ENCODE measurements at regions not wholly inside any gene's neighbourhood (a gene's known extent, or its start where the extent isn't known, plus 50 kb on each side); places are given as distances from the start of the nearest gene placed in this dataset.

- no peaks in the 10 kb centered on the region for H4K20me1 ChIP-seq (ENCODE audit: insufficient read depth, low read length)
- H3K9ac ChIP-seq (ENCODE audit: insufficient read depth, low read length, poor library complexity, severe bottlenecking): no peak overlapping the region
Observed at GRCh38 chr4:26223155-26223554, 97.7 kb upstream of the RBPJ start.

DNA sequence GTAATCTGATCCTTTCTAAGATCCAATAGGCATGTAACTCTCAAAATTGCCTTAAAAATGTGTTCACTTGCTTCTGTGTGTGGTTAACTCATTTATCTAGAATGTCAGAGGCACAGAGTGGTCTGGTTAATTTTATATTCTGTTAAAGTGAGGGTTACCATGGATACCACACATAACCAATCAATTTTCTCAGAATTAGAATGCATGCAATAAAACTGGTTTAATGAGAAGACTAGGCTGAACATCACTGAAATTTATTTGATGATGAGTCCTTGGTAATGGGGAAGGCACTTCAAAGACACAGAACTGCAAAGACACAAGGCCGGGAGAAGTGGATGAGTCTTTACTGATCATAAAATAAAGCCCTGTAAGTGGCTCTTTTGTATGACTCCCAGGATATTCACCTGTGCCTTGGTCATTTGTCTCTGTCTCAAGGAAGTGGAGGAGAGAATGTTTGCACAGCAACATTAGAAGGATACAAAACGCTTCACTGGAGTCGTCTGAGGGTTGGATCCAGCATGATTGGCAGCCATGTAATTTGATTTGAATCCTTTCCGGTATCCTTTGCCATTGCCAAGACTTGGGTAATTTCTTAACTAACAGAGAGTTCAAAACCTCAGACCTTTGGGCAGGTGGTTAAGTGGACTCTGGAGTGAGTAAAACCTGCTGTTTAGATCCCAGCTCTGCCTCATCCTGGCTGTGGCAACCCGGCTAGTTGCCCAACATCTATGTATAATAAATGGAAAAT lies 94.0 kb upstream of the RBPJ start:
- Histone ChIP-seq H3K4me1 (ENCODE audit: control insufficient read depth in 1 of 2, insufficient read depth in 2 of 2, low read length in 2 of 2) (no peaks in the 10 kb centered on the region), H3K9ac (ENCODE audit: insufficient read depth, low read length, poor library complexity, severe bottlenecking) (no peak overlapping the region), H3K27ac (ENCODE audit: low read depth in 1 of 2, low read length in 2 of 2) (no peak overlapping the region), H3K79me2 (ENCODE audit: insufficient read depth, low read length) (no peaks in the 10 kb centered on the region), H3K4me3 (replicated peaks in 1 of 3; ENCODE audit: low read depth in 2 of 3, low read length in 3 of 3) (no peak overlapping the region), H4K20me1 (ENCODE audit: insufficient read depth, low read length) (no peaks in the 10 kb centered on the region), H3K36me3 (replicated peaks in 1 of 2; ENCODE audit: control insufficient read depth in 1 of 2, insufficient read depth in 2 of 2, low read length in 2 of 2) (no peaks in the 10 kb centered on the region), H3K9me3 (replicated peaks in 1 of 2; ENCODE audit: control insufficient read depth in 1 of 2, insufficient read depth in 1 of 2, low read length in 2 of 2) (no peaks in the 10 kb centered on the region), H2AFZ (ENCODE audit: insufficient read depth, low read depth, low read length, poor library complexity, severe bottlenecking) (no peak overlapping the region), H3K27me3 (ENCODE audit: control insufficient read depth in 2 of 2, insufficient read depth in 2 of 2, low read length in 2 of 2) (no peaks in the 10 kb centered on the region), H3K4me2 (replicated peaks; ENCODE audit: extremely low read depth, low read length, poor library complexity, severe bottlenecking) (no peak overlapping the region)
- H3K9me3 Mint-ChIP-seq: peaks cover 0 to 2% (median 0%) of the 10 kb centered on the region in 7 donors
- H3K36me3 Mint-ChIP-seq: no peaks in the 10 kb centered on the region
- no peaks in the 10 kb centered on the region for H3K4me1 Mint-ChIP-seq
- WGBS (ENCODE audit: insufficient coverage): 89% methylated on average over 3 of the region's 5 CpGs
- no peak for DNase-seq
- intact Hi-C loops (cut with micrococcal nuclease): no loop called here
- no peak overlapping the region for H3K4me3 Mint-ChIP-seq
- H3K27ac Mint-ChIP-seq: no peak overlapping the region
- TF ChIP-seq, protein P1, sequence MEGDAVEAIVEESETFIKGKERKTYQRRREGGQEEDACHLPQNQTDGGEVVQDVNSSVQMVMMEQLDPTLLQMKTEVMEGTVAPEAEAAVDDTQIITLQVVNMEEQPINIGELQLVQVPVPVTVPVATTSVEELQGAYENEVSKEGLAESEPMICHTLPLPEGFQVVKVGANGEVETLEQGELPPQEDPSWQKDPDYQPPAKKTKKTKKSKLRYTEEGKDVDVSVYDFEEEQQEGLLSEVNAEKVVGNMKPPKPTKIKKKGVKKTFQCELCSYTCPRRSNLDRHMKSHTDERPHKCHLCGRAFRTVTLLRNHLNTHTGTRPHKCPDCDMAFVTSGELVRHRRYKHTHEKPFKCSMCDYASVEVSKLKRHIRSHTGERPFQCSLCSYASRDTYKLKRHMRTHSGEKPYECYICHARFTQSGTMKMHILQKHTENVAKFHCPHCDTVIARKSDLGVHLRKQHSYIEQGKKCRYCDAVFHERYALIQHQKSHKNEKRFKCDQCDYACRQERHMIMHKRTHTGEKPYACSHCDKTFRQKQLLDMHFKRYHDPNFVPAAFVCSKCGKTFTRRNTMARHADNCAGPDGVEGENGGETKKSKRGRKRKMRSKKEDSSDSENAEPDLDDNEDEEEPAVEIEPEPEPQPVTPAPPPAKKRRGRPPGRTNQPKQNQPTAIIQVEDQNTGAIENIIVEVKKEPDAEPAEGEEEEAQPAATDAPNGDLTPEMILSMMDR (IDR thresholded peaks at IDR 0.05): no peak
- peaks cover 2 to 6% (median 5%) of the 10 kb centered on the region in 3 donors for H3K27me3 Mint-ChIP-seq (ENCODE audit: low read depth in 3 of 3)

More at GRCh38 chr4:26223155-26223554, 97.7 kb upstream of the RBPJ start:
- Histone ChIP-seq H3K4me1 (ENCODE audit: control insufficient read depth in 1 of 2, insufficient read depth in 2 of 2, low read length in 2 of 2) (peaks cover 15 to 20% of the 10 kb centered on the region in 2 donors), H3K79me2 (ENCODE audit: insufficient read depth, low read length) (no peaks in the 10 kb centered on the region), H3K4me2 (replicated peaks; ENCODE audit: extremely low read depth, low read length, poor library complexity, severe bottlenecking) (no peak overlapping the region), H3K36me3 (replicated peaks in 1 of 2; ENCODE audit: control insufficient read depth in 1 of 2, insufficient read depth in 2 of 2, low read length in 2 of 2) (no peaks in the 10 kb centered on the region), H3K4me3 (replicated peaks in 1 of 3; ENCODE audit: low read depth in 2 of 3, low read length in 3 of 3) (no peak overlapping the region), H3K27me3 (ENCODE audit: control insufficient read depth in 2 of 2, insufficient read depth in 2 of 2, low read length in 2 of 2) (no peaks in the 10 kb centered on the region), H2AFZ (ENCODE audit: insufficient read depth, low read depth, low read length, poor library complexity, severe bottlenecking) (no peak overlapping the region), H3K9me3 (replicated peaks in 1 of 2; ENCODE audit: control insufficient read depth in 1 of 2, insufficient read depth in 1 of 2, low read length in 2 of 2) (no peaks in the 10 kb centered on the region), H3K27ac (ENCODE audit: low read depth in 1 of 2, low read length in 2 of 2) (no peak overlapping the region)
- Mint-ChIP-seq H3K27ac (no peak overlapping the region), H3K36me3 (no peaks in the 10 kb centered on the region), H3K27me3 (ENCODE audit: low read depth in 3 of 3) (peaks cover 2 to 4% (median 2%) of the 10 kb centered on the region in 3 donors), H3K4me3 (no peak overlapping the region), H3K4me1 (peaks cover 23% of the 10 kb centered on the region), H3K9me3 (peaks cover 0 to 2% (median 0%) of the 10 kb centered on the region in 7 donors)
- DNase-seq: no peak
- intact Hi-C loops (cut with micrococcal nuclease): no loop called here
- TF ChIP-seq, protein P1 (IDR thresholded peaks at IDR 0.05): no peak
- WGBS (ENCODE audit: insufficient coverage): no CpG with 5 or more reads among the region's 2 CpGs

Data from CD14-positive monocyte (primary cell).